ENCODE measurements at regions not wholly inside any gene's neighbourhood (a gene's known extent, or its start where the extent isn't known, plus 50 kb on each side); places are given as distances from the start of the nearest gene placed in this dataset.

DNA sequence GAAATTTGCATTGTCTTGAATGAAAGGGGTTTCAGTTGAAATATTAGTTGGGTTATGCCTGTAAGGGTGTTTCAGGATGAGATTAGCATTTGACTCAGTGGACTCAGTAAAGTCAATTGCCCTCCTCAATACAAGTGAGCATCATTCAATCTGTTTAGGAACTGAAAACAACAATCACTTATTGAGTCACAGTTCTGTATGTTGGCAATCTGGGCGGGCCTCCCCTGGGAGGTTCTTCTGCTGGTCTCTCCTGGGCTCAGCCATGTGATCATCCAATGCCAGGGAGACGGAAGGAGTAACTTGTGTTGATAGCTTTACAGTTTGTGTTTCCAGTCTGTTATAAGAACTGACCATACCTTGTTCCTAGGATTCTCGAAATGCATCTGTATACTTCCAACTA is 262.9 kb upstream of the RUNX1 start:
- no peak for TF ChIP-seq EZH2phosphoT487 (IDR thresholded peaks at IDR 0.05; ENCODE audit: insufficient read depth, low read depth)
- TF ChIP-seq EZH2 (IDR thresholded peaks at IDR 0.05; ENCODE audit: insufficient read depth, poor library complexity, severe bottlenecking): no peak
